H1 (cell line): ENCODE measurements at regions not wholly inside any gene's neighbourhood (a gene's known extent, or its start where the extent isn't known, plus 50 kb on each side); places are given as distances from the start of the nearest gene placed in this dataset.

Experiments used
- RFX5 ChIP-seq: IDR thresholded peaks from 2 replicates; pipeline ENCODE4 v1.6.1; 2011; ENCODE audit warnings: low read depth, low read length, improper control_type of control experiment, borderline replicate concordance
- RNF2 ChIP-seq: fragments of 200-900, 300-1000 bp; sonication (generic); IDR thresholded peaks from 2 replicates; pipeline ENCODE4 v1.7.1; 2016; ENCODE audit warnings: borderline replicate concordance, low read depth, mild to moderate bottlenecking, antibody characterized with exemption, low read length; ENCODE audit not compliant: poor library complexity, severe bottlenecking; ENCODE audit errors: missing control alignments
- YY1 ChIP-seq: IDR thresholded peaks from 2 replicates; pipeline ENCODE4 v1.6.1; 2011; ENCODE audit warnings: low read depth, mild to moderate bottlenecking, low read length
- ZNF274 ChIP-seq: IDR thresholded peaks from 2 replicates; pipeline ENCODE4 v1.7.0; 2012; ENCODE audit warnings: low read length, borderline replicate concordance; ENCODE audit errors: extremely low read depth

DNA sequence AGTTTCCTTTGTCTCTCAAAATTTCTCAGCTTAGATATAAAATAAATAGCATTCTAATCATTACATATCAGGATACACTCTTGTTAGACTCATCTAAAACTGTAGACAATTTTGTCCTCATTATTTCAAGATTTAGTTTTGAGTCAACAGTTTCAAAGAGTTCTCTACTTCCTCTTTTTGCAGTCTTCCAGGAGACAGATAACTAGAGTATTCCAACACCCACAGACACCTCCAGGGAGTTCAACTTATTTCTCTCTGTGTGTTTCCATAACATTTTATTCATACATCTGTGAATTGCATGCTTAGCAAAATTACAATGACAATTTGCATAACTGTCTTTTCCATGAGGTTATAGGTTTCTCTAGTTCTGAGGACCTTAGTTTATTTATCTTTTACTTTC, 166.6 kb upstream of the HNMT start (continued):
- TF ChIP-seq RNF2 = no peak
- no peak for TF ChIP-seq RFX5
- no peak for TF ChIP-seq ZNF274
- TF ChIP-seq YY1 = no peak
- TF ChIP-seq, all 59 proteins: peak for 0
